ENCODE measurements at regions not wholly inside any gene's neighbourhood (a gene's known extent, or its start where the extent isn't known, plus 50 kb on each side); places are given as distances from the start of the nearest gene placed in this dataset.

DNA sequence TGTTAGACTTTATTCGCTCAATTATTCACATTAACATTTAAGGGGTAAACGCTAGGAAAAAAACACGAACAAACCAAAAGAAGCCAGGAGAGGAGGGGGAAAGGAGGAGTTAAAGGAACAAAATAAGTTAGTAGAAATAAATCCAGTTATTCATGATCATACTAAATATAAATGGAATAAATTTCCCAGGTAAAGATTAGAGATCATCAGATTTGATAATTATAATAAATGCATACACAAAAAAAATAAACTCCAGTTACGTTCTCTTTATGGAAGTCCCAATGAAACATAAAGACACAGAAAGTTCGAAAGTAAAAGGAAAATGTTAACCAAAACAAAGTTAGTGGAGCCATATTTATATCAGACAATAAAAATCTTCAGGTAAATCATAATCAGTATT lies 568.7 kb upstream of the NOX3 start:
- H3K9me3 ChIP-seq (ENCODE audit: control insufficient read depth, low read length): no peaks in the 10 kb centered on the region
- no peak overlapping the region for H3K9ac ChIP-seq
- H3K4me1 ChIP-seq: no peaks in the 10 kb centered on the region
- TF ChIP-seq CTCF (IDR thresholded peaks at IDR 0.05): no peak
- no peak overlapping the region for H3K4me2 ChIP-seq (ENCODE audit: low read length)
- no peak overlapping the region for H2AFZ ChIP-seq
- no peak overlapping the region for H3K4me3 ChIP-seq (ENCODE audit: low read depth, low read length)
- no peak overlapping the region for H3K27ac ChIP-seq
- no peaks in the 10 kb centered on the region for H3K27me3 ChIP-seq (ENCODE audit: control insufficient read depth, insufficient read depth, low read length)
- no peaks in the 10 kb centered on the region for H3K79me2 ChIP-seq
- no peaks in the 10 kb centered on the region for H3K36me3 ChIP-seq (ENCODE audit: control insufficient read depth, insufficient read depth, low read length)

GRCh38 chr6:156021746-156022396 lies 566.2 kb upstream of the NOX3 start:
- Histone ChIP-seq H3K27ac (no peak overlapping the region), H3K79me2 (no peaks in the 10 kb centered on the region), H3K4me2 (ENCODE audit: low read length) (no peak overlapping the region), H3K9ac (no peak overlapping the region), H3K4me1 (no peaks in the 10 kb centered on the region), H3K27me3 (ENCODE audit: control insufficient read depth, insufficient read depth, low read length) (no peaks in the 10 kb centered on the region), H3K36me3 (ENCODE audit: control insufficient read depth, insufficient read depth, low read length) (no peaks in the 10 kb centered on the region), H3K9me3 (ENCODE audit: control insufficient read depth, low read length) (no peaks in the 10 kb centered on the region), H3K4me3 (ENCODE audit: low read depth, low read length) (no peak overlapping the region), H2AFZ (no peak overlapping the region)
- no peak for TF ChIP-seq CTCF (IDR thresholded peaks at IDR 0.05)

- H3K36me3 ChIP-seq (ENCODE audit: control insufficient read depth, insufficient read depth, low read length): no peaks in the 10 kb centered on the region
- H2AFZ ChIP-seq: no peak overlapping the region
- H3K9ac ChIP-seq: no peak overlapping the region
- H3K4me2 ChIP-seq (ENCODE audit: low read length): no peak overlapping the region
- H3K9me3 ChIP-seq (ENCODE audit: control insufficient read depth, low read length): no peaks in the 10 kb centered on the region
- no peak overlapping the region for H3K27ac ChIP-seq
- no peak overlapping the region for H3K4me3 ChIP-seq (ENCODE audit: low read depth, low read length)
- no peak for TF ChIP-seq CTCF (IDR thresholded peaks at IDR 0.05)
- no peaks in the 10 kb centered on the region for H3K27me3 ChIP-seq (ENCODE audit: control insufficient read depth, insufficient read depth, low read length)
- H3K79me2 ChIP-seq: no peaks in the 10 kb centered on the region
- H3K4me1 ChIP-seq: no peaks in the 10 kb centered on the region
These were observed 562.2 kb upstream of the NOX3 start for GRCh38 chr6:156017838-156018237.

DNA sequence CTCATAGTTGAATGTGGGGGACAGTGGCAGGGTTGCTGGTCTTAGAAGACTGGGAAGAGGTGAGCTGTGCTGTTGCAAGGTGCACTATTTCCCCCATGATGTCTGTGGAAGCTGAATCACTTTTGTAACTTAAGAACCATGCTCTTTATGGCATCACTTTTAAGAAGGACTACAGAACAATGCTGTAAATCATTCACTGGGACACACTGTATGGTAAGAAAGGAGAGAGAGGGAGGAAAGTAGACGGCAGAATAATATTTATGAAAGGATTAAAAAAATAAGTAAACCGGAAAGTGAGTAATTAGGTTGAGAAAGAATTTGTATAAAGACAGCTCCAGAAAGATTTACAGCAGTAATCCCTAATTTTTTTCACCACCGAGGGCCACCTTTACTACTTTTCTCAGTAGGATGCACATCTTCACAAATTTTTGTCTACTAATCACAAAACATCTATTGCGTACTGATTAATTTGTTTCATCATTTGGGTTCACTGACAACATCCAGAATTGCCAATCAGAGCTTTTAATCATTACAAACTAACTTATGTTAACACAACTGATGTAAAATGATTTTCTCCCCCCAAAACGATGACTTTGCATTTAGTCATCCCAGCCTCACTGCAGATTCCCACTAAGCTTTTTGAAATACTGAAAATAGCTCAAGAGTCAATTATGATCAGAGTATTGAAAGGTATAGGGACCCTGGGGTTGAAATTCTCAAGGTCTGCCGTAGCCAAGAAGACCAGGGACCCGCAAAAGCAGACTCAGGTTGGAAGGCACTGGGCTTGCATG lies 560.7 kb upstream of the NOX3 start:
- H3K27ac ChIP-seq: no peak overlapping the region

More for the DNA sequence above, 560.7 kb upstream of the NOX3 start:
- no peaks in the 10 kb centered on the region for H3K36me3 ChIP-seq (ENCODE audit: control insufficient read depth, insufficient read depth, low read length)
- H3K79me2 ChIP-seq: no peaks in the 10 kb centered on the region
- no peak for TF ChIP-seq CTCF (IDR thresholded peaks at IDR 0.05)
- H3K4me2 ChIP-seq (ENCODE audit: low read length): no peak overlapping the region
- H3K4me1 ChIP-seq: no peaks in the 10 kb centered on the region
- H3K9me3 ChIP-seq (ENCODE audit: control insufficient read depth, low read length): no peaks in the 10 kb centered on the region
- H3K4me3 ChIP-seq (ENCODE audit: low read depth, low read length): no peak overlapping the region
- H2AFZ ChIP-seq: no peak overlapping the region
- no peak overlapping the region for H3K9ac ChIP-seq
- no peaks in the 10 kb centered on the region for H3K27me3 ChIP-seq (ENCODE audit: control insufficient read depth, insufficient read depth, low read length)
